ENCODE measurements at regions not wholly inside any gene's neighbourhood (a gene's known extent, or its start where the extent isn't known, plus 50 kb on each side); places are given as distances from the start of the nearest gene placed in this dataset.

DNA sequence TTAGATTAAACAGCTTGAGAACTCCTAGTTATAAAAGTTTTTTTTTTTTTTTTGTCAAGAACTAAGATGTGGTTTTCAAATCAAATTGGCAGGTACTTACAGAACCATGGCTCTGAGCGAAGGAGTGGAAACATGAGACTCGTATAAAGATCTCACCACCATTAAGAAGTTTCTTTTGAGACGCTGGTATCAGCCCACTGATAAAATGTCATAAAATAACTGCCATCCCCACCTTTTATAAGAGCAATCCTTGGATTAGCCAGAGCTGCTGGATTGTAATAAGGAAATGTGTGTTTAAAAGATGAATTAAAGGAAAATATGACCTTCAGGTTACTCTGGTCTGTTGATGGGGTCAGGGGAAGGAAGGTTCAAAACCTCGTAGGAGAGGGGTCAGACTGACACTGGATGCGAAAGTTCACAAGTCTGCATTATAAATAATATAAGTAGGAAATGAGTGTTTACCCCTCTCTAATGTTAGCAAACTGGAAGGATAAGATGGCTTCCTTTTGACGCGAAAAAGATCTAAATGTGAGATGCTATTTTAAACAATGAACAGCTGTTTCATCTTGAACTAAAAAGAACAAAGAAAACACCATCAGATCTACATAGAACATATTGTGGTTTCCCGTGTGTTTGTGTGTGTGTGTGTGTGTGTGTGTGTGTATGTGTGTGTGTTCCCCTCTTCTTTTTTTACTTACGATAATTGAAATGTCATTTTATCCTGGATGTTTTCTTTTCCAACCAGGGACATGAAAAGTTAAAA lies 386.8 kb upstream of the JAG1 start:
- TF ChIP-seq, protein P1, sequence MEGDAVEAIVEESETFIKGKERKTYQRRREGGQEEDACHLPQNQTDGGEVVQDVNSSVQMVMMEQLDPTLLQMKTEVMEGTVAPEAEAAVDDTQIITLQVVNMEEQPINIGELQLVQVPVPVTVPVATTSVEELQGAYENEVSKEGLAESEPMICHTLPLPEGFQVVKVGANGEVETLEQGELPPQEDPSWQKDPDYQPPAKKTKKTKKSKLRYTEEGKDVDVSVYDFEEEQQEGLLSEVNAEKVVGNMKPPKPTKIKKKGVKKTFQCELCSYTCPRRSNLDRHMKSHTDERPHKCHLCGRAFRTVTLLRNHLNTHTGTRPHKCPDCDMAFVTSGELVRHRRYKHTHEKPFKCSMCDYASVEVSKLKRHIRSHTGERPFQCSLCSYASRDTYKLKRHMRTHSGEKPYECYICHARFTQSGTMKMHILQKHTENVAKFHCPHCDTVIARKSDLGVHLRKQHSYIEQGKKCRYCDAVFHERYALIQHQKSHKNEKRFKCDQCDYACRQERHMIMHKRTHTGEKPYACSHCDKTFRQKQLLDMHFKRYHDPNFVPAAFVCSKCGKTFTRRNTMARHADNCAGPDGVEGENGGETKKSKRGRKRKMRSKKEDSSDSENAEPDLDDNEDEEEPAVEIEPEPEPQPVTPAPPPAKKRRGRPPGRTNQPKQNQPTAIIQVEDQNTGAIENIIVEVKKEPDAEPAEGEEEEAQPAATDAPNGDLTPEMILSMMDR (IDR thresholded peaks at IDR 0.05): no peak
- TF ChIP-seq POLR2A (IDR thresholded peaks at IDR 0.05): no peak
